Thoracic aorta (tissue), 2 donors: ENCODE measurements at regions not wholly inside any gene's neighbourhood (a gene's known extent, or its start where the extent isn't known, plus 50 kb on each side); places are given as distances from the start of the nearest gene placed in this dataset.
"Not testable (repeated sequence)": the region's sequence is repeated elsewhere in the genome, so short reads cannot be mapped to it uniquely, and the experiment has no call there.

Source experiments
- ATAC-seq: fragments of 150-250 bp; one replicate; pipeline ENCODE4 v1.8.0; 2017; ENCODE audit warnings: low read depth; ENCODE audit not compliant: insufficient number of reproducible peaks, low FRiP score
- DNase-seq: peaks from one replicate; pipeline ENCODE4 v3.0.0-alpha.2; 2020; ENCODE audit warnings: low spot score
- H3K27ac ChIP-seq, 2 donors: fragments of 200-600 bp; sonication (generic); 1 replicate in 1 of 2; 2 replicates in 1 of 2; pipeline ENCODE4 v1.5.1; 2016; ENCODE audit warnings: mild to moderate bottlenecking in 2 of 2, moderate library complexity in 2 of 2
- H3K27me3 ChIP-seq: fragments of 200-600 bp; sonication (generic); replicated peaks from 2 replicates; pipeline ENCODE4 v1.6.0; 2016; ENCODE audit warnings: mild to moderate bottlenecking; ENCODE audit not compliant: insufficient read depth
- H3K36me3 ChIP-seq: fragments of 200-600 bp; sonication (generic); one replicate; pipeline ENCODE4 v1.5.1; 2016
- H3K4me1 ChIP-seq, 2 donors: fragments of 200-600 bp; sonication (generic); 1 replicate in 1 of 2; 2 replicates in 1 of 2; pipeline versions ENCODE4 v1.5.1 to v1.6.0; 2016; ENCODE audit warnings: low read depth in 2 of 2, mild to moderate bottlenecking in 1 of 2; ENCODE audit not compliant: control insufficient read depth in 1 of 2
- H3K4me3 ChIP-seq: fragments of 200-600 bp; sonication (generic); 2 replicates; pipeline ENCODE4 v1.5.1; 2016; ENCODE audit warnings: mild to moderate bottlenecking
- H3K9me3 ChIP-seq: fragments of 200-600 bp; sonication (generic); 2 replicates; pipeline ENCODE4 v1.5.1; 2016

DNA sequence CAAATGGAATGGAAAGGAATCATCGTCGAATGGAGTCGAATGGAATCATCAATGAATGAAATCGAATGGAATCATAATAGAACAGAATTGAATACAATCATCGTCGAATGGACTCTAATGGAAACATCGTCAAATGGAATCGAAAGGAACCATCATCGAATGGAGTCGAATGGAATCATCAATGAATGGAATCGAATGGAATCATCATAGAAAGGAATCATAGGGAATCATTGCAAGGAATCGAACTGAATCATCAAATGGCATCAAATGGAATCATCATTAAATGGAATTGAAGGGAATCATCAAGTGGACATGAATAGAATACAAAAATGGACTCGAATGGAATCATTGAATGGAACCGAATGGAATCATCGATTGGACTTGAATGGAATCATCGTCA, 237.6 kb downstream of the SHCBP1 start:
- H3K4me1 ChIP-seq, H3K27ac ChIP-seq, H3K4me3 ChIP-seq, H3K9me3 ChIP-seq, H3K36me3 ChIP-seq, H3K27me3 ChIP-seq, ATAC-seq, DNase-seq: not testable (repeated sequence)

DNA sequence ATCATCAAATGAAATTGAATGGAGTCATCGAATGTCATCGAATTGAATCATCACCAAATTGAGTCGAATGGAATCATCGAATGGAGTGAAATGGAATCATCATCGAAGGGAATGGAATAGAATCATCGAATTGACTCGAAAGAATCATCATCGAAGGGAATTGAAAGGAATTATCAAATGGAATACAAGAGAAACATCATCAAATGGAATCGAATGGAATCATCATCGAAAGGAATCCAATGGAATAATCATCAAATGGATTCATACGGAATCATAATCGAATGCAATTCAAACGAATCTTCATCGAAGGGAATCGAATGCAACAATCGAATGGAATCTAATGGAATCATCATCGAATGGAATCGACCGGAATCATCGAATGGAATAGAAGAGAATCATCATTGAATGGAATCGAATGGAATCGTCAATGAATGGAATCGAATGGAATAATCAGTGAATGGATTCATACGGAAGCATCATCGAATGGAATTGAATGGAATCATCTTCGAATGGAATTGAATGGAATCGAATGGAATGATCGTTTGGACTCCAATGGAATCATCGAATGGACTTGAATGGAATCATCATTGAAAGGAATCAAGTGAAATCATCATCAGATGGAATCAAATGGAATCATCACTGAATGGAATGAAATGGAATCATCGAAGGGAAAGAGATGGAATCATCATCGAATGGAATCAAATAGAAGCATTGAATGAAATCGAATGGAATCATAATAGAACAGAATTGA, 238.2 kb downstream of the SHCBP1 start:
- DNase-seq, result peak; percentile 22
- H3K27ac ChIP-seq, H3K36me3 ChIP-seq, ATAC-seq, H3K9me3 ChIP-seq, H3K27me3 ChIP-seq, H3K4me3 ChIP-seq, H3K4me1 ChIP-seq: not testable (repeated sequence)

DNA sequence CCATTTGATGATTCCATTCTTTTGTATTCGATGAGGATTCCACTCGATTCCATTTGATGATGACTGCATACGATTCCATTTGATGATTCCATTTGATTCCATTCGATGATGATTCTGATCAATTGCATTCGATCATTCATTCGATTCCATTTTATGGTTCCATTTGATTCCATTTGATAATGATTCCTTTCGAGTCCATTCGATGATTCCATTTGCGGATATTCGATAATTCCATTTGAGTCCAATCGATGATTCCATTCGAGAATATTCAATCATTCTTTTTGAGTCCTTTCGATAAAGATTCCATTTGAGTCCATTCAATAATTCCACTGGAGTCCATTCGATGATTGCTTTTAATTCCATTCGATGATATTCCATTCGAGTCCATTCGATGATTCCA, 239.1 kb downstream of the SHCBP1 start:
- H3K27ac ChIP-seq, H3K36me3 ChIP-seq, ATAC-seq, H3K4me1 ChIP-seq, H3K27me3 ChIP-seq, H3K4me3 ChIP-seq, H3K9me3 ChIP-seq, DNase-seq: not testable (repeated sequence)

DNA sequence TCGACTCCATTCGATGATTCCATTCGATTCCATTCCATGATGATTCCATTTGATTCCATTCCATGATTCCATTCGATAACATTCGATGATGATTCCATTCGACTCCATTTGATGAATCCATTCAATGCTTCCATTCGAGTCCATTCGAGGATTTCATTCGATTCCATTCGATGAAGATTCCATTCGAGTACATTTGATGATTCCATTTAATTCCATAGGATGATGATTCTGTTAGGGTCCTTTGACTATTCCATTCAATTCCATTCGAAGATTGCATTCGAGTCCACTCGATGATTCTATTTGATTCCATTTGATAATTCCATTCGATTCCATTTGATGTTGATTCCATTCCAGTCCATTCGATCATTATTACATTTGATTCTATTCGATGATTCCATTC, 239.8 kb downstream of the SHCBP1 start:
- not testable (repeated sequence) for H3K9me3 ChIP-seq, ATAC-seq, H3K27me3 ChIP-seq, H3K36me3 ChIP-seq, H3K4me3 ChIP-seq, H3K4me1 ChIP-seq, H3K27ac ChIP-seq, DNase-seq
